G401 (cell line): ENCODE measurements at regions not wholly inside any gene's neighbourhood (a gene's known extent, or its start where the extent isn't known, plus 50 kb on each side); places are given as distances from the start of the nearest gene placed in this dataset.

Source experiments
- DNase-seq: peaks from one replicate; pipeline ENCODE4 v3.0.0-alpha.2; 2015; ENCODE audit warnings: low spot score
- in situ Hi-C: cut with HindIII; loops from 2 replicates; pipeline ENCODE4 v1.10.0; 2016; ENCODE audit warnings: low sequenced_read_pairs, mixed read lengths

GRCh38 chr5:40394698-40395097 is 285.0 kb upstream of the PTGER4 start:
- DNase-seq = no peak

DNA sequence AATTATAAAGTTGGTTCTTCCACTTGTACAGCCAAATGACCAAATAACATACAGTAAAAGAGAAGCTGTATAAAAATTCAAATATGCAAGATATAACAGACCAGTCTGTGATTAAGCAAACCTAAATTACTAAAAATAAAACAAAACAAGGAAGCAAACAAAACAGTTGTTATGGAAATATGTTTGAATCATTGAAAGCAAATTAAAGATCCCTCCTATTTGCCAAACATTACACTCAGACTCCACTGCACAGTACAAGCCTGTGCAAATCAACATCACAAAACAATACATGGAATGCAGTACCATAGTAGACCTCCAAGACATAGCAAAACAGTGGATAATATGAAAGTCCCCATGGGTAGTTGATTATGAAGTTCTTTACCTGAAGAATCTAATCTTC is 288.1 kb upstream of the PTGER4 start:
- in situ Hi-C loops = no loop called here
- no peak for DNase-seq

More at GRCh38 chr5:40394698-40395097, 285.0 kb upstream of the PTGER4 start:
- in situ Hi-C loops = no loop called here

- no peak for DNase-seq
- in situ Hi-C loops = no loop called here
Measured at GRCh38 chr5:40390281-40391149, 289.2 kb upstream of the PTGER4 start.

DNA sequence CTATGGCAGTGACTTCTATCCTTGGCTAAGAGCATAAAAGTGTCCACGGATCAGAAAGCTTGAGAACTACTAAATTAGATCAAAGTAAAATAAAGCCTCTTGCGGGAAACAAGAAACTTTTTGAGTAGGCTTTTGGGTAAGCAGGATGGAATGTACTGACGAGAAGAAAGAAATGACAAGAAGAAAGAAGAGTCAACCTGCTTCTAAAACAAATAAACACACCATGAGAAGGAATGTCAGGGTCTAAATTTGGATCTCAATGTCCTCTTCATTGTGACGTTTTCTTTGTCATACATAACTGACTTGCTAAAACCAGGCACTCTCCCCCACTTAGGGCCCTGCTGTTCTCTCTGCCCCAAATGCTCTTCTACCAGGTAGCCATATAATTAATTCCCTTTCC is 290.1 kb upstream of the PTGER4 start:
- in situ Hi-C loops = no loop called here
- DNase-seq = no peak

DNA sequence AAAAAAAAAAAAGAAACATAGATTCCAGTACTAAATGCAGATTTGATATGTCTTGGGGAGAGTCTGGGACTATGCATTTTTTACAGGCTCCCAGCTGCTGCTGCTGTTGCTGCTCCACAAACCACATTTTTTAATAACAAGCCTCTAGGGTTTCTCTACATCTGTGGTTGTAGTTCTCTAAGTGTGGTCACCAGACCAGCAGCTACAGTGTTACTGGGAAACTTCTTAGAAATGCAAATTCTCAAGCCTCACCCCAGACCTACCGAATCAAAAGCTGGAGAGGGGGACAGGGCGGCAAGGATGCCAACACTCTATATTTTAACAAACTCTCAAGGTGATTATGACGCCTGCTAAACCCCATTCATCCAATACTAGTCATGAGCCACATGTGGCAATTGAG is 293.4 kb upstream of the PTGER4 start:
- no peak for DNase-seq
- in situ Hi-C loops = no loop called here

- in situ Hi-C loops = no loop called here
- DNase-seq = no peak
Measured at GRCh38 chr5:40385544-40385943, 294.2 kb upstream of the PTGER4 start.

GRCh38 chr5:40384782-40385390 is 294.8 kb upstream of the PTGER4 start:
- DNase-seq = no peak
- in situ Hi-C loops = no loop called here

DNA sequence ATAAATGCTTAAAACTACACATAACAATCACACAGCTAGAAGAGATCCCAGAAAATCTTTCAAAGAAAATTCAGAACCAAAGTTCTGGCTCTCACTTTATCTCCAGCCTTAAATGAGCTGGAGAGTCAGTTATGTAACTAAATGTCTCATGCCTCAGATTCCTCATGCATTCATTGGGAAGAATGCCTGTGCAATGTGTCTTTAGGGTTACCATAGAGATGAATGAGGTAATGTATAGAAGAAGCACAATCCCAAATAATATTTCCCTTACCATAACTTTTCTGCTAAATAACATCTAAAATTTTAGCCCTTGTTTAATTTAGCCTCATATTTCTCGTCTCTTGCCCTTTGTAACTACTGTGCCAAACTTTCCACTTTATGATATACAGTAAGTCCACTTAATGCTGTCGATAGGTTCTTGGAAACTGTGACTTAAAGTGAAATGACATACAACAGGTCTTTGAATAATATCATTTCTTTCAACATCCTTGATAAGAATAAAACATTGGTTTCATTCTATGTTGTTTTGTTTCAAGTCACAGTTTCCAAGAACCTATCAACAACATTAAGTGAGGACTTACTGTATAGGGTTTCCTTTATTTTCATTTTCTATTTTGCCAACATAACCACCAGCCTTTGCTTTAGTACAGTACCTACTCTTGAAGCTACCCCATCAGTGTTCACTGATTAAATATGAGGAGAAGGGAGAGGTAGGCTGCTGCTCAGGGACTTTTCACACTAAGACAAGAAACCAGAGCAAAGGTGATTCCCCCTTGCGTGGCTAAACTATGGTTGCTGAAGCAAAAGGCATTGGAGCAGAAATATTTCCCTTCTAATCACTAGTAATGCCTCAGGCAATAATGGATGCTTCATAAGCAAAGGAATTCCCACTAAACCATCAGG is 295.7 kb upstream of the PTGER4 start:
- in situ Hi-C loops = no loop called here
- no peak for DNase-seq

DNA sequence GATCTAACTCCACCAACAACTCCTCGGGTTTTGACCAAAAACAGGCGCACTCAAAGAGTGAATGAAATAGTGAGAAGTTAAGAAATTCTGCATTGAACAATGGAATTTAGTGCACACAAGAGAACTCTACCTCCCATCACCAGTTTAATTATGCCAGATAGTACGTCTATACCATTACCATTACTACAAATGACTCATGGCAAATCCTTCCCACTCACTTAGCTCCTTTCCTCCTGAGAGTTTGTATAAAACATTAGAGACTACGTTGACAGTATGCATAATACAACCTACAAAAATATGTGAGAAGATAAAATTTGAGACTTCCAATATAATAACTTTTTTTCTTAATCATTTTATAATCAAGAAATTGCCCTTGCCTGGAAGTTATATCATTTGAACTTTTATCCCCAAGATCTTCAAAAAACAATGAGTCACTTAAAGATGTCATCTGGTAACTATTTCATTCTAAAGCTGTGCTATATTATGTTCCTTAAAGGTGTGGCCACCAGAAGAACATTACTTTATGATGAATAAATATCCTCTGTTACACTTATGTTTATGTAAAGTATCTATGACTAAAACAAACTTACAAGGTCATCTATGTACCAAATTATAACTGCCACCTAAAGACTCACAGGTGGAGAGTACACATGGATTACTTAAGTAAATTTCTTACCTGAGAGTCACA is 297.9 kb upstream of the PTGER4 start:
- DNase-seq = no peak
- in situ Hi-C loops = no loop called here

GRCh38 chr5:40381016-40381415 is 298.7 kb upstream of the PTGER4 start:
- no peak for DNase-seq
- in situ Hi-C loops = no loop called here

DNA sequence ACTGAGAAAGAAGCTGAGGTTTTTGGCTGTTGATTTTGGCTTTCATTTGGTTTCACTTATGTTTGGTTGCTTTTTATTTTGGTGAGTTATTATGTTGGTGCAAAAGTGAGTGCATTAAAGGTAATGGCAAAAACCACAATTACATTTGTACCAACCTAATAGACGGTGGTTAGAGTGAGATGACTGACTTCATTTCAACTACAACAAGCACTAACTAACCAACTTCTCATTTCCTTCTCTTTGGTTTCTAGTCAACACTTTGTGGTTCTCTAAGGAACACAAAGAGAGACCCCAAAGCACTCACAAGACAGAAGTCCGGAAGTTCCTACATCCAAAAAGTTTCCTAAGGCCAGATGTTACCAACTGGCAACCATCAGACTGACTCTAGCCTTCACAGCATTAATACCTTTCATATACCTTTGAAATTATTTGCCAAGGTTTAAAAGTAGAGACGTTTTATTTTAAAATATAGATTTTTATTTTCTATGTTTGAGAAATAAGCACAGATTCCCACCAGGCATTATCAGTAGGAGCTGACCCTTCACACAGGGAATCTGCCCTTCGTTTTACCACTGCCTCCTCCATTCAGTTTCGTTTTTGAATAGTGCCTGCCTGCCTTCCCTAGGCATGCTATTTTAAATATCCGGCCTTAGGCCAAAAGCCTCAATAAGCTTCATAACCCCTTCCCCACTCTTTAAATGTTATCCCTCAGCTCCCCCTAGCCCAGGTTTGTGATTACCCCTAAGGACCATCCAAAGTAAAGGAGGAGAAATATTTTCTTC is 301.1 kb upstream of the PTGER4 start:
- in situ Hi-C loops = no loop called here
- DNase-seq = no peak

GRCh38 chr5:40376566-40376965 is 303.1 kb upstream of the PTGER4 start:
- in situ Hi-C loops = no loop called here
- DNase-seq = no peak

DNA sequence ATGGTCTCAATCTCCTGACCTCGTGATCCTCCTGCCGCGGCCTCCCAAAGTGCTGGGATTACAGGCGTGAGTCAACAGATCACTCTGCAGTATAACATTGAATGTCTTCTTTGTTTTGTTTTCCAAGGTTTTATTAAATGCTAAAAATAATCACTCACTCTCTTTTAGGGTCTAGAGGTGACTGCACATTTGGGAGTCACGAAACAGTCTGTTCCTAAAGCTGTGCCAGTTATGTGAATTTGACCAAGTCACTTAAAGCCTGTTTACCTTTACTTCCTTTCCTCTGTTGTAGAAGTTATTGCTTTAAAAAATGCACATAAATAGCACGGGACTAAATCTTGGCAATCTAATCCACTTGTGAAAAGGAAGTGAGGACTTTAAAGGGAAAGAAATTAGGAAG is 304.9 kb upstream of the PTGER4 start:
- DNase-seq = no peak
- in situ Hi-C loops = no loop called here

DNA sequence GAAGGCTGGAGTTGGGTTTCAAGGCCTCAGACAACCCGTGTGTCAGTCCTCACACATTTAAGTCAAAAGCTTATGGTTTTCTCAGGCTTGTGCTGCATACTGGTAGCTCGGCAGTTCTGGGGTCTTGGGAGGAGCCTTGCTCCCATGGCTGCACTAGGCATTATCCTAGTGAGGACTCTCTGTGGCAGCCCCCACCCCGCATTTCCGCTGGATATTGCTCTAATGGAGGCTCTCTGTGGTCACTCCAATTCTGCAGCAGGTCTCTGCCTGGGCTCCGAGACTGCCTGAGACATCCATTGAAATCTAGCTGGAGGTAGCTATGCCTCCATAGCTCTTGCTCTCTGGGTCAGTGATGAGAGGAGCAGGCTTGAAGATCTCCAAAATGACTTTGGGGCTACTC is 311.5 kb upstream of the PTGER4 start:
- no peak for DNase-seq

GRCh38 chr5:40367255-40367654 is 312.5 kb upstream of the PTGER4 start:
- in situ Hi-C loops = no loop called here
- no peak for DNase-seq

More for the DNA sequence above, 311.5 kb upstream of the PTGER4 start:
- in situ Hi-C loops = no loop called here

GRCh38 chr5:40365342-40366330 is 314.1 kb upstream of the PTGER4 start:
- DNase-seq = no peak
- in situ Hi-C loops = no loop called here

GRCh38 chr5:40364441-40364840 is 315.3 kb upstream of the PTGER4 start:
- DNase-seq = no peak
- in situ Hi-C loops = no loop called here
